CD4-positive, alpha-beta T cell (primary cell): ENCODE measurements at regions not wholly inside any gene's neighbourhood (a gene's known extent, or its start where the extent isn't known, plus 50 kb on each side); places are given as distances from the start of the nearest gene placed in this dataset.

Experiments used
- ATAC-seq: fragments of 200-7000 bp; cut with Tn5 transposase; one replicate; pipeline ENCODE4 v1.10.0; 2022; ENCODE audit warnings: mild to moderate bottlenecking; ENCODE audit not compliant: poor library complexity
- CTCF ChIA-PET: fragments of 350-600 bp; sonication (Branson Sonifier 250); formaldehyde crosslinking; loops from one replicate; lab custom pipeline; 2021; ENCODE audit warnings: antibody characterized with exemption, inconsistent platforms; lab: Charles Lee
- POLR2A ChIA-PET: fragments of 350-600 bp; sonication (Branson Sonifier 250); formaldehyde crosslinking; loops from one replicate; lab custom pipeline; 2021; ENCODE audit warnings: antibody characterized with exemption, inconsistent platforms; lab: Charles Lee
- DNase-seq, 14 experiments: peaks; one replicate each; pipeline ENCODE4 v3.0.0-alpha.2; 2013 to 2020; ENCODE audit warnings: mixed read lengths in 2 of 14
- H3K27ac ChIP-seq, 2 donors: one replicate each; pipeline versions ENCODE4 v1.5.1 to v1.7.0; 2013; ENCODE audit warnings: low read length in 2 of 2, low read depth in 1 of 2, mild to moderate bottlenecking in 1 of 2
- H3K27me3 ChIP-seq, 2 experiments: 1 replicate in 1 of 2; 2 replicates in 1 of 2; pipeline versions ENCODE4 v1.6.1 to v1.7.0; 2013; ENCODE audit warnings: low read length in 2 of 2, control low read depth in 1 of 2, mild to moderate bottlenecking in 1 of 2, moderate library complexity in 1 of 2; ENCODE audit not compliant: insufficient read depth in 2 of 2, control insufficient read depth in 1 of 2
- H3K36me3 ChIP-seq: one replicate; pipeline ENCODE4 v1.6.1; 2013; ENCODE audit warnings: low read length, control low read depth; ENCODE audit not compliant: insufficient read depth
- H3K4me1 ChIP-seq: one replicate; pipeline ENCODE4 v1.6.1; 2013; ENCODE audit warnings: low read length, control low read depth; ENCODE audit not compliant: insufficient read depth
- H3K4me3 ChIP-seq: one replicate; pipeline ENCODE4 v1.5.1; 2013; ENCODE audit warnings: mild to moderate bottlenecking, low read length, moderate library complexity
- H3K9me3 ChIP-seq, 2 experiments: 1 replicate in 1 of 2; 2 replicates in 1 of 2; pipeline versions ENCODE4 v1.6.1 to v1.7.0; 2013; ENCODE audit warnings: low read length in 2 of 2, mild to moderate bottlenecking in 2 of 2, control low read depth in 1 of 2, moderate library complexity in 1 of 2; ENCODE audit not compliant: control insufficient read depth in 1 of 2, insufficient read depth in 1 of 2
- H3K27ac Mint-ChIP-seq: one replicate; pipeline ENCODE4 v1.8.0; 2020; ENCODE audit warnings: mixed read lengths
- H3K27me3 Mint-ChIP-seq: one replicate; pipeline ENCODE4 v1.8.0; 2021; ENCODE audit warnings: mixed read lengths
- H3K36me3 Mint-ChIP-seq: one replicate; pipeline ENCODE4 v1.8.0; 2021; ENCODE audit warnings: low read depth, mixed read lengths
- H3K4me1 Mint-ChIP-seq: one replicate; pipeline ENCODE4 v1.8.0; 2021; ENCODE audit warnings: low read depth, mixed read lengths
- H3K4me3 Mint-ChIP-seq: one replicate; pipeline ENCODE4 v1.8.0; 2020; ENCODE audit warnings: mild to moderate bottlenecking, mixed read lengths
- H3K9me3 Mint-ChIP-seq: one replicate; pipeline ENCODE4 v1.8.0; 2020; ENCODE audit warnings: mixed read lengths
- intact Hi-C, 2 experiments: fragments of 100-400 bp; cut with DNase I in 1 of 2; cut with micrococcal nuclease in 1 of 2; formaldehyde crosslinking; loops; one replicate each; pipeline versions ENCODE4 v1.15.1 to v1.9.0; 2023 to 2025; cut with DNase I, micrococcal nuclease
- TF ChIP-seq, protein P1 (sequence below): fragments of 200-600 bp; IDR thresholded peaks from one replicate; pipeline ENCODE4 v1.8.0; 2022; ENCODE audit warnings: antibody characterized with exemption, mild to moderate bottlenecking

DNA sequence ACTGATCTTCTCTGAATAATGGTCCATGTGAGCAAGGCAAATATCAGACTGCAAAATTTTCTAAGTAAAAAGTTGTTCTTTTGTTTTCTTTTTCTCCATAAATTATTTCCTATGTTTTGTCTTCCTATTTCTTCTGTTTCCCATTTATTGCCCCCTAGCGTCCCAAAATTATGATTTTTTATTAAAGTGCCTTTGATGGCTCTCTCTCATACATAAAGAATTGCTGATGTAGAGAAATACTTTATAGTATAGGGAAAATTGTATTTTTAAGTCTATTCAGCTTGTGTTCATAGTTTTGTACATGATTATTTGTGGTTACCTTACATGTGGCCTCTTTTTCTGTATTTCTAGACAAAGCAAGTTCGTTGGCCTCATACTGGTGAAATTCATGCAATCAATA, 1031.2 kb downstream of the EFNA5 start:
- Mint-ChIP-seq H3K4me1 (no peaks in the 10 kb centered on the region), H3K27ac (no peak overlapping the region), H3K4me3 (no peak overlapping the region), H3K27me3 (no peaks in the 10 kb centered on the region), H3K9me3 (peaks cover 6% of the 10 kb centered on the region), H3K36me3 (no peaks in the 10 kb centered on the region)
- Histone ChIP-seq H3K4me1 (no peaks in the 10 kb centered on the region), H3K36me3 (no peaks in the 10 kb centered on the region), H3K27me3 (no peaks in the 10 kb centered on the region), H3K27ac (no peak overlapping the region), H3K4me3 (no peak overlapping the region), H3K9me3 (peaks cover 0 to 3% of the 10 kb centered on the region in 2 experiments)
- DNase-seq, result no peak
- ATAC-seq, result no peak
- TF ChIP-seq, protein P1, sequence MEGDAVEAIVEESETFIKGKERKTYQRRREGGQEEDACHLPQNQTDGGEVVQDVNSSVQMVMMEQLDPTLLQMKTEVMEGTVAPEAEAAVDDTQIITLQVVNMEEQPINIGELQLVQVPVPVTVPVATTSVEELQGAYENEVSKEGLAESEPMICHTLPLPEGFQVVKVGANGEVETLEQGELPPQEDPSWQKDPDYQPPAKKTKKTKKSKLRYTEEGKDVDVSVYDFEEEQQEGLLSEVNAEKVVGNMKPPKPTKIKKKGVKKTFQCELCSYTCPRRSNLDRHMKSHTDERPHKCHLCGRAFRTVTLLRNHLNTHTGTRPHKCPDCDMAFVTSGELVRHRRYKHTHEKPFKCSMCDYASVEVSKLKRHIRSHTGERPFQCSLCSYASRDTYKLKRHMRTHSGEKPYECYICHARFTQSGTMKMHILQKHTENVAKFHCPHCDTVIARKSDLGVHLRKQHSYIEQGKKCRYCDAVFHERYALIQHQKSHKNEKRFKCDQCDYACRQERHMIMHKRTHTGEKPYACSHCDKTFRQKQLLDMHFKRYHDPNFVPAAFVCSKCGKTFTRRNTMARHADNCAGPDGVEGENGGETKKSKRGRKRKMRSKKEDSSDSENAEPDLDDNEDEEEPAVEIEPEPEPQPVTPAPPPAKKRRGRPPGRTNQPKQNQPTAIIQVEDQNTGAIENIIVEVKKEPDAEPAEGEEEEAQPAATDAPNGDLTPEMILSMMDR, result no peak
- intact Hi-C loops, result no loop called here
- POLR2A ChIA-PET, result no interaction called here
- CTCF ChIA-PET, result no interaction called here

DNA sequence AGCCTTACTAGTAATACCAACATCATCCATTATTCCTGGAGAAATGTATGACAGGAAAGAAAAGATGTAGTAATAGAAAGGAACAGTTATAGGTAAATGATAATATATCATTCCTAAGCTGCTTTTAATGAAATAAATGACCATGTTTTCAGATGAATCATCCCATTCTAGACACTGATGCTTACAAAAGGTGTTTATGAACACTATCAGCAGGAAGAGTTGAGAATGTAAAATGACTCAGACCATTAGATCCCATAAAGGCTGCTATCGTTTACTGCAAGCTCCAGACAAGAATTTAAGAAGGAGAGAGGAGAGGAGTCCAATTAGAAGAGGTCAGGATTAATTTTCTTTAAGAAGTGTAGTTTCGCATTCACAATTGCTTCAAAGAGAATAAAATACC, 1033.5 kb downstream of the EFNA5 start:
- intact Hi-C loops, result no loop called here
- H3K36me3 ChIP-seq, result no peaks in the 10 kb centered on the region
- no peaks in the 10 kb centered on the region for H3K36me3 Mint-ChIP-seq
- DNase-seq (no peak), ATAC-seq (no peak)
- no peaks in the 10 kb centered on the region for H3K9me3 ChIP-seq
- no peaks in the 10 kb centered on the region for H3K27me3 Mint-ChIP-seq
- ChIA-PET CTCF (no interaction called here), POLR2A (no interaction called here)
- H3K27me3 ChIP-seq, result no peaks in the 10 kb centered on the region
- H3K4me3 ChIP-seq, result no peak overlapping the region
- no peak overlapping the region for H3K27ac Mint-ChIP-seq
- H3K4me3 Mint-ChIP-seq, result no peak overlapping the region
- H3K9me3 Mint-ChIP-seq, result peaks cover 6% of the 10 kb centered on the region
- no peaks in the 10 kb centered on the region for H3K4me1 ChIP-seq
- no peak overlapping the region for H3K27ac ChIP-seq
- TF ChIP-seq, protein P1, result no peak
- no peaks in the 10 kb centered on the region for H3K4me1 Mint-ChIP-seq

DNA sequence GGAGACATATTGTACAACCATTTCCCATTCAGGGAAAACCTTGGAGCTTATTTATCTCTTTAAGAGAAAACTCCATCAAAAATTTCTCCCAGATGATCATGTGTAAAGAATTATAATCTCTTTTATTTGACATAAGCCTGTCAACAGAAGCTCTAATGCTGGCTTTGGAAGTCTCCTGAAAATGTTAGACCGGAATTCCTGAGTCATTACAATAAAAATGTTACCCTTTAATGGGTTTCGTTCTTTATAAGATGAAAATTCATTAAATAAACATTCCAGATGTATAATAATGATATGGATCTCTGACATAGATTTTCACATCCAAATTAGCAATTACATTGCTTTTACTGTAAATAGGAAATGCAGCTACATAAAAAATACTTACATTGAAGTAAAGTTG, 1036.4 kb downstream of the EFNA5 start:
- Mint-ChIP-seq H3K27ac (no peak overlapping the region), H3K4me3 (no peak overlapping the region), H3K4me1 (no peaks in the 10 kb centered on the region), H3K27me3 (no peaks in the 10 kb centered on the region), H3K9me3 (peaks cover 6% of the 10 kb centered on the region), H3K36me3 (no peaks in the 10 kb centered on the region)
- no peak overlapping the region for H3K27ac ChIP-seq
- POLR2A ChIA-PET, result no interaction called here
- intact Hi-C loops, result no loop called here
- H3K36me3 ChIP-seq, result no peaks in the 10 kb centered on the region
- H3K4me3 ChIP-seq, result no peak overlapping the region
- H3K27me3 ChIP-seq, result no peaks in the 10 kb centered on the region
- ATAC-seq (no peak), DNase-seq (no peak)
- CTCF ChIA-PET, result no interaction called here
- TF ChIP-seq, protein P1, result no peak
- no peaks in the 10 kb centered on the region for H3K4me1 ChIP-seq
- no peaks in the 10 kb centered on the region for H3K9me3 ChIP-seq
